Loucy (cell line): ENCODE measurements at regions not wholly inside any gene's neighbourhood (a gene's known extent, or its start where the extent isn't known, plus 50 kb on each side); places are given as distances from the start of the nearest gene placed in this dataset.

Experiments used
- EZH2phosphoT487 ChIP-seq: fragments of 200-600 bp; IDR thresholded peaks from 2 replicates; pipeline ENCODE4 v1.6.1; 2018; ENCODE audit warnings: antibody characterized with exemption, mild to moderate bottlenecking, moderate library complexity, borderline replicate concordance
- TF ChIP-seq, protein P1 (sequence below): fragments of 200-600 bp; sonication (generic); conservative IDR thresholded peaks from 2 replicates; pipeline ENCODE4 v1.5.1; 2014; ENCODE audit warnings: mild to moderate bottlenecking, antibody characterized with exemption, low read length

GRCh38 chr13:74273581-74273980, 139.4 kb upstream of the KLF12 start:
- TF ChIP-seq, protein P1, sequence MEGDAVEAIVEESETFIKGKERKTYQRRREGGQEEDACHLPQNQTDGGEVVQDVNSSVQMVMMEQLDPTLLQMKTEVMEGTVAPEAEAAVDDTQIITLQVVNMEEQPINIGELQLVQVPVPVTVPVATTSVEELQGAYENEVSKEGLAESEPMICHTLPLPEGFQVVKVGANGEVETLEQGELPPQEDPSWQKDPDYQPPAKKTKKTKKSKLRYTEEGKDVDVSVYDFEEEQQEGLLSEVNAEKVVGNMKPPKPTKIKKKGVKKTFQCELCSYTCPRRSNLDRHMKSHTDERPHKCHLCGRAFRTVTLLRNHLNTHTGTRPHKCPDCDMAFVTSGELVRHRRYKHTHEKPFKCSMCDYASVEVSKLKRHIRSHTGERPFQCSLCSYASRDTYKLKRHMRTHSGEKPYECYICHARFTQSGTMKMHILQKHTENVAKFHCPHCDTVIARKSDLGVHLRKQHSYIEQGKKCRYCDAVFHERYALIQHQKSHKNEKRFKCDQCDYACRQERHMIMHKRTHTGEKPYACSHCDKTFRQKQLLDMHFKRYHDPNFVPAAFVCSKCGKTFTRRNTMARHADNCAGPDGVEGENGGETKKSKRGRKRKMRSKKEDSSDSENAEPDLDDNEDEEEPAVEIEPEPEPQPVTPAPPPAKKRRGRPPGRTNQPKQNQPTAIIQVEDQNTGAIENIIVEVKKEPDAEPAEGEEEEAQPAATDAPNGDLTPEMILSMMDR: no peak
- TF ChIP-seq EZH2phosphoT487: no peak
